Panc1 (cell line): ENCODE measurements at regions not wholly inside any gene's neighbourhood (a gene's known extent, or its start where the extent isn't known, plus 50 kb on each side); places are given as distances from the start of the nearest gene placed in this dataset.

ENCODE experiments used
- POLR2AphosphoS5 ChIP-seq: IDR thresholded peaks from 2 replicates; pipeline ENCODE4 v1.6.1; 2012; ENCODE audit warnings: mild to moderate bottlenecking, low read depth, low read length, moderate library complexity
- SIN3A ChIP-seq: IDR thresholded peaks from 2 replicates; pipeline ENCODE4 v1.6.1; 2012; ENCODE audit warnings: low read depth, mild to moderate bottlenecking, low read length, moderate library complexity, borderline replicate concordance; ENCODE audit not compliant: insufficient read depth
- TCF7L2 ChIP-seq: IDR thresholded peaks from 2 replicates; pipeline ENCODE4 v1.6.1; 2011; ENCODE audit warnings: mild to moderate bottlenecking, low read depth, low read length, inconsistent platforms
- TF ChIP-seq, protein P1 (sequence below): fragments of 450-650 bp; IDR thresholded peaks from 2 replicates; pipeline ENCODE4 v1.5.1; 2017; ENCODE audit warnings: mild to moderate bottlenecking
- TF ChIP-seq, protein P2 (sequence below), 2 experiments: IDR thresholded peaks; 2 replicates each; pipeline ENCODE4 v1.6.1; 2011 to 2012; ENCODE audit warnings: low read depth in 2 of 2, control low read depth in 1 of 2, low read length in 1 of 2, mild to moderate bottlenecking in 1 of 2, moderate library complexity in 1 of 2; ENCODE audit not compliant: insufficient read depth in 1 of 2

DNA sequence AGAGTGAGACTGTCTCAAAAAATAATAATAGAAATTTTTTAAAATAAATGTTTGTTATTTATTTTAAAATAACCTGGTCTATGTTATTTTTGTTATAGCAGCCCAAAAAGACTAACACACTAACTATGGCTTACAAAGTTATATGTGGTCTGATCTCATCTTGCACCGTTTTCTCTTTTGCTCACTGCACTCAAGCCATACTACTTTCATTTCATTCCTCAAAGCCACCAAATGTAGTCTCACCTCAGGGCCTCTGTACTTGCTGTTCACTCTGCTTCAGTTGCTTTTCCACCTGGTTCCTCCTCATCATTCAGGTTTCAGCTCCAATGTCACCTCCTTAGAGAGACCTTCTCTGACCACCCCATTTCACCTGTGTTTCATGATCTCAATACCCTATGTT, 55.2 kb upstream of the MDM1 start:
- TF ChIP-seq, protein P1, sequence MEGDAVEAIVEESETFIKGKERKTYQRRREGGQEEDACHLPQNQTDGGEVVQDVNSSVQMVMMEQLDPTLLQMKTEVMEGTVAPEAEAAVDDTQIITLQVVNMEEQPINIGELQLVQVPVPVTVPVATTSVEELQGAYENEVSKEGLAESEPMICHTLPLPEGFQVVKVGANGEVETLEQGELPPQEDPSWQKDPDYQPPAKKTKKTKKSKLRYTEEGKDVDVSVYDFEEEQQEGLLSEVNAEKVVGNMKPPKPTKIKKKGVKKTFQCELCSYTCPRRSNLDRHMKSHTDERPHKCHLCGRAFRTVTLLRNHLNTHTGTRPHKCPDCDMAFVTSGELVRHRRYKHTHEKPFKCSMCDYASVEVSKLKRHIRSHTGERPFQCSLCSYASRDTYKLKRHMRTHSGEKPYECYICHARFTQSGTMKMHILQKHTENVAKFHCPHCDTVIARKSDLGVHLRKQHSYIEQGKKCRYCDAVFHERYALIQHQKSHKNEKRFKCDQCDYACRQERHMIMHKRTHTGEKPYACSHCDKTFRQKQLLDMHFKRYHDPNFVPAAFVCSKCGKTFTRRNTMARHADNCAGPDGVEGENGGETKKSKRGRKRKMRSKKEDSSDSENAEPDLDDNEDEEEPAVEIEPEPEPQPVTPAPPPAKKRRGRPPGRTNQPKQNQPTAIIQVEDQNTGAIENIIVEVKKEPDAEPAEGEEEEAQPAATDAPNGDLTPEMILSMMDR: no peak
- no peak for TF ChIP-seq POLR2AphosphoS5
- TF ChIP-seq, protein P2, sequence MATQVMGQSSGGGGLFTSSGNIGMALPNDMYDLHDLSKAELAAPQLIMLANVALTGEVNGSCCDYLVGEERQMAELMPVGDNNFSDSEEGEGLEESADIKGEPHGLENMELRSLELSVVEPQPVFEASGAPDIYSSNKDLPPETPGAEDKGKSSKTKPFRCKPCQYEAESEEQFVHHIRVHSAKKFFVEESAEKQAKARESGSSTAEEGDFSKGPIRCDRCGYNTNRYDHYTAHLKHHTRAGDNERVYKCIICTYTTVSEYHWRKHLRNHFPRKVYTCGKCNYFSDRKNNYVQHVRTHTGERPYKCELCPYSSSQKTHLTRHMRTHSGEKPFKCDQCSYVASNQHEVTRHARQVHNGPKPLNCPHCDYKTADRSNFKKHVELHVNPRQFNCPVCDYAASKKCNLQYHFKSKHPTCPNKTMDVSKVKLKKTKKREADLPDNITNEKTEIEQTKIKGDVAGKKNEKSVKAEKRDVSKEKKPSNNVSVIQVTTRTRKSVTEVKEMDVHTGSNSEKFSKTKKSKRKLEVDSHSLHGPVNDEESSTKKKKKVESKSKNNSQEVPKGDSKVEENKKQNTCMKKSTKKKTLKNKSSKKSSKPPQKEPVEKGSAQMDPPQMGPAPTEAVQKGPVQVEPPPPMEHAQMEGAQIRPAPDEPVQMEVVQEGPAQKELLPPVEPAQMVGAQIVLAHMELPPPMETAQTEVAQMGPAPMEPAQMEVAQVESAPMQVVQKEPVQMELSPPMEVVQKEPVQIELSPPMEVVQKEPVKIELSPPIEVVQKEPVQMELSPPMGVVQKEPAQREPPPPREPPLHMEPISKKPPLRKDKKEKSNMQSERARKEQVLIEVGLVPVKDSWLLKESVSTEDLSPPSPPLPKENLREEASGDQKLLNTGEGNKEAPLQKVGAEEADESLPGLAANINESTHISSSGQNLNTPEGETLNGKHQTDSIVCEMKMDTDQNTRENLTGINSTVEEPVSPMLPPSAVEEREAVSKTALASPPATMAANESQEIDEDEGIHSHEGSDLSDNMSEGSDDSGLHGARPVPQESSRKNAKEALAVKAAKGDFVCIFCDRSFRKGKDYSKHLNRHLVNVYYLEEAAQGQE (IDR thresholded peaks at IDR 0.05; ENCODE audit: insufficient read depth in 1 of 2, low read depth in 2 of 2, low read length in 1 of 2): no peak
- no peak for TF ChIP-seq SIN3A
- no peak for TF ChIP-seq TCF7L2
